Right renal cortex interstitium (tissue), 3 donors: ENCODE measurements at regions not wholly inside any gene's neighbourhood (a gene's known extent, or its start where the extent isn't known, plus 50 kb on each side); places are given as distances from the start of the nearest gene placed in this dataset.
"Not testable (repeated sequence)": the region's sequence is repeated elsewhere in the genome, so short reads cannot be mapped to it uniquely, and the experiment has no call there.

ENCODE experiments used
- DNase-seq, 3 donors: peaks; one replicate each; pipeline ENCODE4 v3.0.0-alpha.2; 2013; ENCODE audit warnings: low read depth in 3 of 3, low spot score in 2 of 3

- DNase-seq, result not testable (repeated sequence)
These were observed 952.3 kb upstream of the PCDH20 start for GRCh38 chr13:62367971-62368370.

- DNase-seq, result no peak
These were observed 945.0 kb upstream of the PCDH20 start for GRCh38 chr13:62360609-62361008.

- DNase-seq, result no peak
These were observed 942.9 kb upstream of the PCDH20 start for GRCh38 chr13:62358646-62358932.

- DNase-seq, result no peak
These were observed 942.4 kb upstream of the PCDH20 start for GRCh38 chr13:62357887-62358645.

- DNase-seq, result no peak
These were observed 941.3 kb upstream of the PCDH20 start for GRCh38 chr13:62356977-62357376.

- no peak for DNase-seq
These were observed 921.6 kb upstream of the PCDH20 start for GRCh38 chr13:62337109-62337880.

GRCh38 chr13:62336507-62336906, 920.9 kb upstream of the PCDH20 start:
- DNase-seq, result no peak

- DNase-seq, result no peak
These were observed 917.8 kb upstream of the PCDH20 start for GRCh38 chr13:62333466-62333865.

- no peak for DNase-seq
These were observed 915.7 kb upstream of the PCDH20 start for GRCh38 chr13:62331384-62331783.

GRCh38 chr13:62327367-62327766, 911.7 kb upstream of the PCDH20 start:
- no peak for DNase-seq

GRCh38 chr13:62324842-62325241, 909.2 kb upstream of the PCDH20 start:
- DNase-seq, result no peak

GRCh38 chr13:62321895-62322294, 906.2 kb upstream of the PCDH20 start:
- DNase-seq, result no peak

GRCh38 chr13:62321139-62321538, 905.5 kb upstream of the PCDH20 start:
- DNase-seq, result no peak

- peak; percentile 16 to 32 (median 19) for DNase-seq
These were observed 904.8 kb upstream of the PCDH20 start for GRCh38 chr13:62320129-62321108.

GRCh38 chr13:62309904-62310303, 894.3 kb upstream of the PCDH20 start:
- no peak for DNase-seq

- DNase-seq, result no peak
These were observed 890.1 kb upstream of the PCDH20 start for GRCh38 chr13:62305756-62306155.

GRCh38 chr13:62302341-62302740, 886.7 kb upstream of the PCDH20 start:
- no peak for DNase-seq

- DNase-seq, result no peak
These were observed 884.3 kb upstream of the PCDH20 start for GRCh38 chr13:62299988-62300387.

- DNase-seq, result no peak
These were observed 881.2 kb upstream of the PCDH20 start for GRCh38 chr13:62296812-62297211.

GRCh38 chr13:62294244-62294643, 878.6 kb upstream of the PCDH20 start:
- DNase-seq, result no peak
